ENCODE measurements at regions not wholly inside any gene's neighbourhood (a gene's known extent, or its start where the extent isn't known, plus 50 kb on each side); places are given as distances from the start of the nearest gene placed in this dataset.
"Not testable (repeated sequence)": the region's sequence is repeated elsewhere in the genome, so short reads cannot be mapped to it uniquely, and the experiment has no call there.

GRCh38 chr6:170040906-170041305 is 250.0 kb downstream of the DLL1 start:
- DNase-seq = no peak

DNA sequence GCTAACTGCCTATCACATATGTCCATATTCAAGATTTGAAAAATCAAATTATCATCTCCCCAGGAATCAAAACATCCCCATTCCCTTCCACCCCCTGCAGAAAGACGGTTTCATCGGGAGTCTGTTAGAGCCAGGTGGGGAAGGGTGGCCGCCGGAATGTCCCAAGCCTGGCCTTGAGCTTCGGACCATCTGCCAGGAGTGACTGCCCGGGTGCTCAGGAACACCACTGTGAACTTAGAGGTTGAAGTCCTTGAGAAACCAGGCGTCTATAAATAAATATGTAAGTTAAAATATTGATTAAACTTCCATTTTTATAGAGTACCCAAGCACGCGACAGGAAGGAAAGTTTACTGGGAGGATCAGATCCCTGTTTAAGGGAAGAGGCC is 250.8 kb downstream of the DLL1 start:
- no peak for DNase-seq

GRCh38 chr6:170039156-170040114 is 251.4 kb downstream of the DLL1 start:
- DNase-seq = no peak

- no peak for DNase-seq
Measured at GRCh38 chr6:170038708-170039107, 252.2 kb downstream of the DLL1 start.

DNA sequence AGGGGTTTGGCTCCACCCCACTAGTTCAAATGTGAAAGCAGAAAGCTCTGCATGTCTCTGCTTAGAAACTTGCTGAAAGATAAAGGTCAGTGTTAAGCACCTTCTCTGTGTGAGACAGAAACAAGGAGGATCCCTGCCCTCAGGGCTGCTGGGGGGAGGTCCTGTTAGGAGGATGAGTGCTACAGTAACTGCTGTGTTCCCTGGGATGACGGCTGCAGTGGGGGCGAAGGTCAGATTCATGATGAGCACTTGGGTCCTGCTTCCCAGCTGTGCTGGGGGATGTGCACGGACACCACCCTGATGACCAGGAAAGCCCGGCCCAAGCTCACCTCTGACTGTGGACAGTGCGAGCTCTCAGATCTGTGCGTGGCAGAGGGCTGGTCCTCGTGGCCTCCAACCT is 252.6 kb downstream of the DLL1 start:
- DNase-seq = no peak

GRCh38 chr6:170037541-170038250 is 253.2 kb downstream of the DLL1 start:
- no peak for DNase-seq

GRCh38 chr6:170036916-170037315 is 254.0 kb downstream of the DLL1 start:
- no peak for DNase-seq

GRCh38 chr6:170036367-170036766 is 254.5 kb downstream of the DLL1 start:
- DNase-seq = not testable (repeated sequence)

GRCh38 chr6:170035901-170036304 is 255.0 kb downstream of the DLL1 start:
- no peak for DNase-seq

DNA sequence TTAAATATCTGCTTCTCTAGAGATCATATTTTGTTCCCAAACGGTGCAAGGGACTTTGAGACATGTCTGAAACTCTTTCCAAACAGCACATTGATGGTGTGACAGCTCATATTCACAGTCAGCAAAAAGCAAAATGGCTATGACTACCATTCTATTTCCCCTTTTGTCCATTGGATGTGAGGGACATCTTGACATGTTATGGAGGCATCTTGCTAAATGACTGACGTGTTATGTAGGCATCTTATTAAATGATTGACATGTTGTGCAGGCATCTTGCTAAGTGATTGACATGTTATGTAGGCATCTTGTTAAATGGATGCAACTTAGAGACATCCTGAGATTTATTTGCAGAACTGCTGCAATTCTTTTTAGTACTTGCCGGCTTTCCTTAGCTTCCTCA is 255.8 kb downstream of the DLL1 start:
- no peak for DNase-seq

GRCh38 chr6:170034294-170034693 is 256.6 kb downstream of the DLL1 start:
- DNase-seq = no peak

GRCh38 chr6:170033666-170034065 is 257.2 kb downstream of the DLL1 start:
- no peak for DNase-seq

GRCh38 chr6:170032706-170033309 is 258.1 kb downstream of the DLL1 start:
- no peak for DNase-seq

DNA sequence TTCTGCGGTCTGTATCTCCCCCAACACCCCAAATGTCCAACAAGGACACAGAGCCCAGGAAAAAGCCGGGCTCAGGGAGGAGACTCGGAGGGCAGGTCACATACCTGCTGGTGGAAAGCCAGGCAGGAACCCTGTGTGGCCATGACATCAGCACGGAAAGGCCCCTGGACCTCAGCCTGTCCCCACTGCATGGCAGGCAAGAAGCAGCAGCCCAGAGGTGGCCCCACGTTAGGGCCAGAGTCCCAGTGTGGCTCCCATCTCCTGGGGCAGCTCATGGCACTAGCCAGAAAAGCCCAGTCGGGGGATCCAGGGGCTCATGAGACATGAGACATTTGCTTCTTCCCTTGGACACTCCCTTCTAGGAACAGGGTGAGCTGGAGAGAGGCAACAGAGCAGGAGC is 258.7 kb downstream of the DLL1 start:
- no peak for DNase-seq

GRCh38 chr6:170031684-170032121 is 259.2 kb downstream of the DLL1 start:
- no peak for DNase-seq

DNA sequence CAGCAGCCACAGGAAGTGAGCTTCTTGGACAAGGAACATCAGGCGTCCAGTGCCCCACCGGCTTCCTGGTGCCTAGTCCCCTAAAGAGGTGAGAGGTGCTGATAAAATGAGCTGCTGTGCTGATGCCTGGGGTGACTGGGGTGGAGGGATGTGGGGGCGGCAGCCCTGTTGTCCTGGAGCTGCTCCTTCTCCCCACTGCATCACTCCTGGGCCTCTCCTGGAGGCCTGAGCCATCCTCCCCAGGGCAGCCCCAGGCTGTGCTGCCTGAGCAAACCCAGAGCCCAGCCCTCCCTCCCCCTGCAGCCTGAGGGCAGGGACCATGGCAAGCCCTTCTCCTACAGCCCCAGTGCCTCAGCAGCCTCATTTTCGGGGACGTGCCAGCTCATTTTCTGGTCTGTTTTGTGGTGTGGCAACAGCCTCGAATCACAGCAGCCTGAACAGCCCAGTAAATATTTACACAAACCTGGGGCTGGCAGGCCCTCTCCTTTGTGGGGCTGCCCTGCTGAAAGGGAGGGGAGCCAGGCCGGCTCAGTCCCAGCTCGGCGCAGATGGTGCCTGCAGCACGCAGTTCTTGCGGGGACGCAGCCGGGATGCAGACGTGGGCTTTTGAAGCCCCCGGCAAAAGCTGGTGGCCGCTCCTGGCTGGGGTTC is 259.9 kb downstream of the DLL1 start:
- peak; percentile 43 for DNase-seq

DNA sequence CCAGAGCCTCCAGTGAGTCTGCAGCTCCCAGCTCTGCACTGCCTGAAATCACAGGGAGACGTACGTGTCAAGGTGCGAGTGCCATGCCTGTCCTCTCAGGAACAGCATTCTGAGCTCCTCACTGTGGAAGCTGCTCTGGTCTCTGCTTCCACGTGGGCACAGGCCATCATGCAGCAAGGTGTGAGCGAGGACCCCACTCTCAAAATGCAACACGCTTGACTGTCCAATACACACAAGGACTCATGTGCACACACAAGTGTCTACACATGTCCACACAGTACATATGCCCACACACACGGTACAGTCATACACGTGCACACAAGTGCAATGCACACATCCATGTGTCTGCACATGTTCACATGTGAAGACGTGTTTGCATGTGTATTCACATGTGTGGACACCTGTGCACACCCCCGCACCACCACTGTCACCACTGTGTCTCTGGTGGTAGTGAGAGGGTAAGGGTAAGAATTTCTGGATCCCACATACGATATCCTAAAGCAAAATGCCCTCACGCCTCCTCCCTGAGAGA is 260.5 kb downstream of the DLL1 start:
- DNase-seq = peak; percentile 15

GRCh38 chr6:170029416-170030283 is 261.2 kb downstream of the DLL1 start:
- DNase-seq = no peak

DNA sequence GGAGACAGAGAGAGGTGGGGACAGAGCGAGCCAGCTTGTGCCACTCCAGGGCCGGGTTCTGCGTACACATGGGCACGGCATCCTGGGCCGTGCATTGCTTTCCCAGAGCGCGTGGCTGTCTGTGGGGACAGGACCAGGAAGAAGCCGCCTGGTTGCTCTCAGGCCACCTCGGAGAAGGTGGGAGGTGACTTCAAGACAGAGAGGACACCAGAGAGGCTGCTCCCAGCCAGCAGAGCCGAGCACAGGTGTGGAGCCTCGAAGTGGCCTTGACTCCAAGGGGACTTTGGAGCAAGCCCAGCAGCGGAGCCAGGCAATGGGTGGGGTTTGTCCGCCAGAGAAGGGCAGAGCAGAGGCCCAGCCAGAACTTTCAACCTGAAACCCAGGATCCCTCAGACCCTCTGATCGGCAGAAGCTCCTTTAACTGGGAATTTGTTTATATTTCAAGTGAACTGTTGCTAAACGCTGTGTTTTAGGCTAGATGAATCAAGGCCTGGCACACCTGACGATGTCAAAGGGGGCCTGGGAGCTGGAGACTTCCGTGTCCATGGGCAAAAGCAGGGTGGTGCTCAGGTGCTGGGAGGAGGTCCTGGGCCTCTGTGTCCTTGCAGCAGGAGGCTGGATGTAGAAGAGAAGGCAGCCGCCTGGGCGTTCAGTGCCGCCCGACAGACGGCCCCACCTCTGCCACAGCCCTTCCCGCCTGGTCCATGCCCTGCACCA is 262.1 kb downstream of the DLL1 start:
- DNase-seq = no peak

DNA sequence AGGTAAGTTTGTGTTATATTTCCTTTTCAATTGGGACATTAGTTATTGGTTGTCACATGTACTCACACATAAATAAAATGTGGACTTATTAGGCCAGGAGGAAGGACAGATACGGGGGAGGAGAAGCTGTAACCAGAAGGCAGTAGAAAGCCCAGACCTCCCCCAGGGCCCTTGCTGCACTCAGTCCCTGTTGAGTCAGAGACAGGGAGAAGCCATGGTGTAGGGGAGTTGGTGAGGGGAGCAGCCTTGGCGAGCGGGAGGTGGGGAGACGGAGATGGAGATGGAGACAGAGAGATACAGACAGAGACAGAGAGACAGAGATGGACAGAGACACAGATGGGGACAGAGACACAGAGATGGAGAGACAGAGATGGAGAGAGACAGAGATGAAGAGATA is 263.2 kb downstream of the DLL1 start:
- no peak for DNase-seq
